AG04450 (cell line): ENCODE measurements at regions not wholly inside any gene's neighbourhood (a gene's known extent, or its start where the extent isn't known, plus 50 kb on each side); places are given as distances from the start of the nearest gene placed in this dataset.

Source experiments
- CTCF ChIA-PET: fragments of 300-600, 350-600 bp; formaldehyde crosslinking; extraction: SDS; loops from one replicate; lab custom pipeline; 2022; ENCODE audit warnings: antibody characterized with exemption, inconsistent platforms; lab: Charles Lee
- POLR2A ChIA-PET: fragments of 350-600 bp; formaldehyde crosslinking; extraction: SDS; loops from one replicate; lab custom pipeline; 2021; ENCODE audit warnings: antibody characterized with exemption, inconsistent platforms; lab: Yijun Ruan, JAX
- DNase-seq: peaks from one replicate; pipeline ENCODE4 v3.0.0-alpha.2; 2011; ENCODE audit warnings: low read depth, low spot score
- H3K27ac ChIP-seq: one replicate; pipeline ENCODE4 v1.5.1; 2012; ENCODE audit warnings: low read depth, low read length, control low read depth
- H3K27me3 ChIP-seq: one replicate; pipeline ENCODE4 v1.6.0; 2012; ENCODE audit warnings: low read length; ENCODE audit not compliant: control insufficient read depth, insufficient read depth
- H3K4me3 ChIP-seq: 2 replicates; pipeline ENCODE4 v1.5.1; 2011; ENCODE audit warnings: mild to moderate bottlenecking, low read depth, low read length, control low read depth
- H3K9me3 ChIP-seq: 2 replicates; pipeline ENCODE4 v1.5.1; 2012; ENCODE audit warnings: low read length; ENCODE audit not compliant: control insufficient read depth, insufficient read depth
- CTCF ChIP-seq: IDR thresholded peaks from 2 replicates; pipeline ENCODE4 v1.5.1; 2011; ENCODE audit warnings: low read depth, low read length, control low read depth, inconsistent platforms

- POLR2A ChIA-PET = no interaction called here
- peak; percentile 13 for DNase-seq
- no peak for TF ChIP-seq CTCF
Observed at GRCh38 chr5:128774605-128775004, 190.7 kb upstream of the SLC27A6 start.

GRCh38 chr5:128775558-128775957 is 189.7 kb upstream of the SLC27A6 start:
- H3K4me3 ChIP-seq = no peak overlapping the region
- no peaks in the 10 kb centered on the region for H3K27me3 ChIP-seq
- ChIA-PET POLR2A (no interaction called here), CTCF (no interaction called here)
- TF ChIP-seq CTCF = no peak
- no peaks in the 10 kb centered on the region for H3K9me3 ChIP-seq
- no peak for DNase-seq
- H3K27ac ChIP-seq = no peak overlapping the region

More at GRCh38 chr5:128774605-128775004, 190.7 kb upstream of the SLC27A6 start:
- Histone ChIP-seq H3K27ac (no peak overlapping the region), H3K9me3 (no peaks in the 10 kb centered on the region), H3K4me3 (no peak overlapping the region), H3K27me3 (no peaks in the 10 kb centered on the region)
- CTCF ChIA-PET = no interaction called here

GRCh38 chr5:128777052-128777451 is 188.2 kb upstream of the SLC27A6 start:
- POLR2A ChIA-PET = no interaction called here
- Histone ChIP-seq H3K27me3 (no peaks in the 10 kb centered on the region), H3K9me3 (no peaks in the 10 kb centered on the region), H3K27ac (no peak overlapping the region), H3K4me3 (no peak overlapping the region)
- CTCF ChIA-PET = no interaction called here
- TF ChIP-seq CTCF = no peak
- no peak for DNase-seq

GRCh38 chr5:128778474-128778873 is 186.8 kb upstream of the SLC27A6 start:
- TF ChIP-seq CTCF = no peak
- Histone ChIP-seq H3K4me3 (no peak overlapping the region), H3K27ac (no peak overlapping the region), H3K9me3 (no peaks in the 10 kb centered on the region), H3K27me3 (no peaks in the 10 kb centered on the region)
- POLR2A ChIA-PET = no interaction called here
- DNase-seq = no peak
- CTCF ChIA-PET = no interaction called here

GRCh38 chr5:128782446-128782845 is 182.8 kb upstream of the SLC27A6 start:
- Histone ChIP-seq H3K4me3 (no peak overlapping the region), H3K27me3 (no peaks in the 10 kb centered on the region), H3K27ac (no peak overlapping the region), H3K9me3 (no peaks in the 10 kb centered on the region)
- TF ChIP-seq CTCF = no peak
- POLR2A ChIA-PET = no interaction called here
- CTCF ChIA-PET = no interaction called here
- DNase-seq = peak; percentile 34
